ENCODE measurements at regions not wholly inside any gene's neighbourhood (a gene's known extent, or its start where the extent isn't known, plus 50 kb on each side); places are given as distances from the start of the nearest gene placed in this dataset.
A peak's percentile ranks its signal among the peaks of the same experiment; 100 is the strongest.

GRCh38 chr4:124321364-124321763 lies 391.2 kb downstream of the ANKRD50 start:
- DNase-seq (ENCODE audit: low spot score): no peak

- no peak for DNase-seq (ENCODE audit: low spot score)
Measured at GRCh38 chr4:124322234-124323065, 390.1 kb downstream of the ANKRD50 start.

GRCh38 chr4:124325690-124326089 lies 386.8 kb downstream of the ANKRD50 start:
- DNase-seq (ENCODE audit: low spot score): no peak

- DNase-seq (ENCODE audit: low spot score): no peak
Measured at GRCh38 chr4:124329134-124329533, 383.4 kb downstream of the ANKRD50 start.

GRCh38 chr4:124330045-124330444 lies 382.5 kb downstream of the ANKRD50 start:
- DNase-seq (ENCODE audit: low spot score): no peak

- no peak for DNase-seq (ENCODE audit: low spot score)
Measured at GRCh38 chr4:124331781-124332180, 380.8 kb downstream of the ANKRD50 start.

GRCh38 chr4:124333466-124333865 lies 379.1 kb downstream of the ANKRD50 start:
- DNase-seq (ENCODE audit: low spot score): no peak

GRCh38 chr4:124334119-124334518 lies 378.4 kb downstream of the ANKRD50 start:
- peak; percentile 25 for DNase-seq (ENCODE audit: low spot score)

GRCh38 chr4:124337874-124338273 lies 374.7 kb downstream of the ANKRD50 start:
- no peak for DNase-seq (ENCODE audit: low spot score)

GRCh38 chr4:124343661-124344171 lies 368.8 kb downstream of the ANKRD50 start:
- DNase-seq (ENCODE audit: low spot score): no peak

- DNase-seq (ENCODE audit: low spot score): no peak
Measured at GRCh38 chr4:124372916-124373315, 339.6 kb downstream of the ANKRD50 start.

- no peak for DNase-seq (ENCODE audit: low spot score)
Measured at GRCh38 chr4:124386163-124386562, 326.4 kb downstream of the ANKRD50 start.

GRCh38 chr4:124386648-124387047 lies 325.9 kb downstream of the ANKRD50 start:
- DNase-seq (ENCODE audit: low spot score): no peak

GRCh38 chr4:124389591-124389990 lies 322.9 kb downstream of the ANKRD50 start:
- no peak for DNase-seq (ENCODE audit: low spot score)

GRCh38 chr4:124390861-124391260 lies 321.7 kb downstream of the ANKRD50 start:
- DNase-seq (ENCODE audit: low spot score): no peak

GRCh38 chr4:124396333-124396732 lies 316.2 kb downstream of the ANKRD50 start:
- DNase-seq (ENCODE audit: low spot score): no peak

GRCh38 chr4:124401606-124402005 lies 310.9 kb downstream of the ANKRD50 start:
- no peak for DNase-seq (ENCODE audit: low spot score)

GRCh38 chr4:124409044-124409443 lies 303.5 kb downstream of the ANKRD50 start:
- DNase-seq (ENCODE audit: low spot score): no peak

- no peak for DNase-seq (ENCODE audit: low spot score)
Measured at GRCh38 chr4:124414276-124415040, 298.1 kb downstream of the ANKRD50 start.

- DNase-seq (ENCODE audit: low spot score): no peak
Measured at GRCh38 chr4:124415146-124415545, 297.4 kb downstream of the ANKRD50 start.

GRCh38 chr4:124417371-124417770 lies 295.2 kb downstream of the ANKRD50 start:
- DNase-seq (ENCODE audit: low spot score): no peak

GRCh38 chr4:124420166-124420695 lies 292.3 kb downstream of the ANKRD50 start:
- DNase-seq (ENCODE audit: low spot score): no peak

- no peak for DNase-seq (ENCODE audit: low spot score)
Measured at GRCh38 chr4:124423160-124423559, 289.4 kb downstream of the ANKRD50 start.
